ENCODE measurements at regions not wholly inside any gene's neighbourhood (a gene's known extent, or its start where the extent isn't known, plus 50 kb on each side); places are given as distances from the start of the nearest gene placed in this dataset.
"Not testable (repeated sequence)": the region's sequence is repeated elsewhere in the genome, so short reads cannot be mapped to it uniquely, and the experiment has no call there.

- DNase-seq (ENCODE audit: low spot score in 2 of 2) (no peak), FAIRE-seq (no peak)
These were observed 448.0 kb downstream of the MIAT start for GRCh38 chr22:27105142-27106025.

DNA sequence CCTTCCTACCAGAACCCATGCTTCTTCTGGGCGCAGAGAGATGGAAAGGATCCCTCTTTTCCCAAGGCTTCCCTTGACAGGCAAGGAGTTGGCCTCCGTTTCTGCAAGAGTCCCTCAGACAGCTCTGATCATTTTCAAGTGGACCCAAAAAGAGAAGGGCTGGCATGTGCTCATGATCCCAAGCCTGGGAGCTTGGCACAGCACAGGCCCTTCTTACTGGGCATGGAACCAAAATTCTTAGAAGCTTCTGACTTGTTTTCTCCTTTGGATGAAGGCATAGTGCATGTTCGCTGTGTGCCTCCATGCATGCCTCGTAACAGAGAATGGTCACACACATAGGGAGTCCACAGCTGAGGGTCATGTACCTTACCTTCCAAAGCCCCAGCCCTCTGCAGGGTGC lies 449.6 kb downstream of the MIAT start:
- DNase-seq (ENCODE audit: low spot score in 2 of 2), result no peak
- no peak for FAIRE-seq

GRCh38 chr22:27107386-27107785 lies 450.0 kb downstream of the MIAT start:
- no peak for DNase-seq (ENCODE audit: low spot score in 2 of 2)
- FAIRE-seq, result no peak

GRCh38 chr22:27107824-27108223 lies 450.4 kb downstream of the MIAT start:
- DNase-seq (ENCODE audit: low spot score in 2 of 2) (no peak), FAIRE-seq (no peak)

DNA sequence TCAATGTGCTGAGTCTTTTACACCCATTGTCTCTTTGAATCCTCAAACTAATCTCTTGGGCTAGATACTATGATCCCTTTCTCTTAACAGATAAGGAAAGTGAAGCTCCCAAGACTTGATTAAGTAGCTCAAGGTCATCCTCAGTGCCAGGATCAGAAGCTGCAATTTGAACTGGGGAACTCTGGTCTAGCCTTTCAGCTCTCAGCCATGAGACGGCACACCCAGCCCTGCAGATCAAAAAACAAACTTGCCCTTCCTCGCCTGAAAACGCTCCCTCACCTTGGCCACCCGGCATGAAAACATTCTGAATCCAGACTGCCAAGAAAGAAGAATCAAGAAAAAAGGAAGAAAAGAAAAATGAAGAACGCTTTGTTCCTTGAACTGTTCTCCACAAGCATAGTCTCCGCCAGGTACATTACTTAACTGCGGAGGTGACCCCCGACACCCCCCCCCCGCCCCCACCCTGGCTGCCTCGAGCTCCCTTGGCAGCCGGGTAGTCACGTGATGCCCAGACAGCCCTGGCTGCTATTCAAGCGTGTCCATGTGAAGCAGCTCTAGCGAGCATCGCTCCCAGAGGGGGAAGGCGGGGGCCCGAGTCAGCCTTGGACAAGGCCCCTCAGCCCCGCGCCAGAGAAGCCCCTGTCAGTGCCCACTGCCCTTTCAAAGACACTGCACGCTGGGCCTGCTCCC lies 451.2 kb downstream of the MIAT start:
- DNase-seq (ENCODE audit: low spot score in 2 of 2) (no peak), FAIRE-seq (no peak)

DNA sequence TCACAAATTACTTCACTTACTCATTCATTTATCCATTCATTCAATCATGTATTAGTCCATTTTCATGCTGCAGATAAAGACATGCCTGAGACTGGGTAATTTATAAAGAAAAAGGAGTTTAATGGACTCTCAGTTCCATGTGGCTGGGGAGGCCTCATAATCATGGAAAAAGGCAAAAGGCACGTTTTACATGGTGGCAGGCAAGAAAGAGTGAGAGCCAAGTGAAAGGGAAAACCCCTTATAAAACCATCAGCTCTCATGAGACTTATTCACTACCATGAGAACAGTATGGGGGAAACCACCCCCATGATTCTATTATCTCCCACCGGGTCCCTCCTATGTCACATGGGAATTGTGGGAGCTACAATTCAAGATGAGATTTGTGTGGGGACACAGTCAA lies 452.0 kb downstream of the MIAT start:
- not testable (repeated sequence) for FAIRE-seq; DNase-seq (ENCODE audit: low spot score in 2 of 2)

- DNase-seq (ENCODE audit: low spot score in 2 of 2) (no peak), FAIRE-seq (no peak)
These were observed 453.5 kb downstream of the MIAT start for GRCh38 chr22:27110665-27111451.

DNA sequence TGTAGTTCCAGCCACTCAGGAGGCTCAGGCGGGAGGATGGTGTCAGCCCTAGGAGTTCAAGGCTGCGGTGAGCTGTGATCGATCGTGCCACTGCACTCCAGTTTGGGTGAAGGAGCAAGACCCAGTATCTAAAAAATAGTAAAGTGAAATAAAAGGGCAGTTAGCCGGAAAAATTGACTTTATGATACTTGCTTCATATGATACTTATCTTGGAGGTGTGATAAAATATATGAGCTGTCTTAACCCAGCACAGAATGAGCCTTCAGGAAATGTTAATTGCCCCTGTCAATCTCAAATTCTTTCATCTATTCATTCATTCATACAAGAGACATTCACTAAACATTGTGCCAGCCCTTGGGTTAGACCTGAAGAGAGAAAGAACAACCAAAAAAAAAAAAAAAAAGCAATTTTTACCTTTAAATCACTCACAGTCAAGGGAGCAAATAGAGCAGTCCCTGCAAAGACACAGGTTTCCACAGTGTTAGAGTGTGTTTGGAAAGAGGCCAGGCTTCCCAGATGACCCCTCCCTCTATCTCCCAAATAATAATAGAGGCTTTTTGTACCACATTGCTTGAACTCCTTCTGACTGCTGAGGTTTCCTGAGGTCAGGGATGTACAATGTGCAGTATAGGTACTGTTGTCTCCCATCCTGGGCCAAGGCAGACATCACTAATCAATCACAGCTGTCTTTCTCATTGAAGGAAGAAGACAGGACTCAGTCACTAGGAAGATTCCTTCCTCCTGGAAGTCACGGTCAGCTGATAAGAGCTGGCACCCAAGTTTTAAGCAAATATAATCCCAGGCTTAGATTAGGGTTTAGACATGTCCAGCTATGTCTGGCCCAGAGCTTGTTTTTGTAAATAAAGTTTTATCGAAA lies 454.6 kb downstream of the MIAT start:
- DNase-seq (ENCODE audit: low spot score in 2 of 2) (no peak), FAIRE-seq (no peak)

- FAIRE-seq (no peak), DNase-seq (ENCODE audit: low spot score in 2 of 2) (peak; percentile 22 to 64)
These were observed 455.8 kb downstream of the MIAT start for GRCh38 chr22:27113211-27113635.

- no peak for FAIRE-seq
- no peak for DNase-seq (ENCODE audit: low spot score in 2 of 2)
These were observed 456.3 kb downstream of the MIAT start for GRCh38 chr22:27113641-27114040.

GRCh38 chr22:27114186-27114585 lies 456.8 kb downstream of the MIAT start:
- FAIRE-seq, result no peak
- DNase-seq (ENCODE audit: low spot score in 2 of 2), result no peak

GRCh38 chr22:27115410-27115809 lies 458.0 kb downstream of the MIAT start:
- no peak for FAIRE-seq

GRCh38 chr22:27115816-27116256 lies 458.4 kb downstream of the MIAT start:
- FAIRE-seq (no peak), DNase-seq (ENCODE audit: low spot score in 2 of 2) (no peak)

More at GRCh38 chr22:27115410-27115809, 458.0 kb downstream of the MIAT start:
- DNase-seq (ENCODE audit: low spot score in 2 of 2), result no peak

GRCh38 chr22:27116312-27117086 lies 459.1 kb downstream of the MIAT start:
- FAIRE-seq (no peak), DNase-seq (ENCODE audit: low spot score in 2 of 2) (no peak)

- DNase-seq (ENCODE audit: low spot score in 2 of 2), result no peak
- no peak for FAIRE-seq
These were observed 462.6 kb downstream of the MIAT start for GRCh38 chr22:27120036-27120435.

DNA sequence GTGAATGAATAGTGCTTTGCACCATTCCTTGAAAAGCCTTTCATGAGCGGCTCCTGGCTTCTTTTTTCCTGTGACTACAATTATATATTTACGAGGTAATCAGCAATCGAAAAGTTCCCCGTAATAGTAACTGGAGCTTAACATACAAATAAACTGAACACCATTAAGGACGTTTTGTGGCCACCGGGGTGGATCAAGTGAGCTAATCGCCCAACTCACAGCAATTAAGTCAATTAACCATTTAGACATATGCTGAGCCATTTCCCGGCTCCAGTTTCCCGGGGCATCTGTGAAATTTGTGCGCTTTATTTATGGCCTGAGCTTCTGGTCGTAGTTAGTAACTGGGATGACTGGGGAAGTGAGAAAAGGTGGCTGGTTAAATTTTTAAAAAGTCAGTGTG lies 465.2 kb downstream of the MIAT start:
- no peak for DNase-seq (ENCODE audit: low spot score in 2 of 2)
- no peak for FAIRE-seq

GRCh38 chr22:27123880-27124279 lies 466.5 kb downstream of the MIAT start:
- FAIRE-seq, result no peak
- no peak for DNase-seq (ENCODE audit: low spot score in 2 of 2)

DNA sequence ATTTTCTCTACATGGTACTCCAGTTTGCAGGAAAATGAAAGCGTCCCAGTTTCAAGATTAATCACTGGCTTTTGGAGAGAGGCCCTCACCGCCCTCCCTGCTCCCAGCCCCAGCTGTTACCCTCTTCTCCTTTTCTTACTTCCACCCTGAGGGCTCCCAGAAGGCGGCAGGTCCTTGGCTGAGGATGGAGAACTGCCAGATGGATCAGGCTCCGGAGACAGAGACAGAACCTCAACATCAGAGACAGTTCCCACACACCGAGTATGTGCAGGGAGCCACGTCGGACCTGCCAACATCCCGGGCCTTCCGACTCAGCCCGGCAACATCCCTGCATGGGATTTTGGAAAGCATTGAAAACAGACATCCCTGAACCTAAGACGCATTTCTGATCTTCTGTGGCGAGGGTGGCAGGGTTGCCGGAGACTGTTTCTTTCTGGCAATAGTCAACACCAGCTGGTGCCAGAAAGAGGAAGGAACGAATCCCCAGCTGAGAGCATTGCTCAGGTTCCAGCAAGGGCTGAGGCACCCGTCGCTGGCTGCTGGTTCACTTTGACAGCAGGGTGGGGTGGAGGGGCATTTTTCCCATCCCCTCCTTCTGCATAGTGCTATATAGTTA lies 467.1 kb downstream of the MIAT start:
- FAIRE-seq (no peak), DNase-seq (ENCODE audit: low spot score in 2 of 2) (no peak)

GRCh38 chr22:27125539-27125938 lies 468.2 kb downstream of the MIAT start:
- no peak for DNase-seq (ENCODE audit: low spot score in 2 of 2)
- FAIRE-seq, result no peak

Measured in frontal cortex (tissue), 3 donors.